HepG2 (cell line): ENCODE measurements at regions not wholly inside any gene's neighbourhood (a gene's known extent, or its start where the extent isn't known, plus 50 kb on each side); places are given as distances from the start of the nearest gene placed in this dataset.

Experiments
- ATAC-seq: fragments of 200-7000 bp; cut with Tn5 transposase; 3 replicates; pipeline ENCODE4 v1.9.1; 2020; ENCODE audit warnings: mild to moderate bottlenecking, moderate library complexity
- BruUV-seq: library from RNA; stranded (reverse); fragments of 400-500 nt; replicated peaks from 2 replicates; lab custom pipeline; 2021; lab: Mats Ljungman, UMichigan
- CTCF ChIA-PET: fragments of 300-600 bp; formaldehyde crosslinking; extraction: SDS; loops from one replicate; lab custom pipeline; 2021; ENCODE audit warnings: low total read pairs, inconsistent platforms, low intra/inter-chr PET ratio; lab: Yijun Ruan, JAX
- POLR2A ChIA-PET: fragments of 350-600 bp; sonication (Branson Sonifier 250); formaldehyde crosslinking; loops from one replicate; lab custom pipeline; 2020; ENCODE audit warnings: antibody characterized with exemption, inconsistent platforms; lab: Yijun Ruan, JAX
- DNase-seq: peaks from one replicate; pipeline ENCODE4 v3.0.0-alpha.2; 2015; ENCODE audit warnings: low spot score
- FAIRE-seq: peaks from 3 replicates; lab custom pipeline; 2011; peaks lifted over from hg19 to GRCh38; lab: Jason Lieb, UNC
- H2AFZ ChIP-seq: one replicate; pipeline ENCODE4 v1.6.1; 2011; ENCODE audit warnings: low read length, inconsistent platforms
- H3K27ac ChIP-seq: fragments of 300-600 bp; 3 replicates; pipeline ENCODE4 v1.8.0; 2011; ENCODE audit warnings: mixed run types, mild to moderate bottlenecking, mixed read lengths, low read length, inconsistent platforms; ENCODE audit not compliant: insufficient read depth; ENCODE audit errors: extremely low read length
- H3K27me3 ChIP-seq, 2 experiments: fragments of 200-600 bp in 1 of 2; 2 replicates in 1 of 2; 3 replicates in 1 of 2; pipeline versions ENCODE4 v1.6.0 to v1.8.0; 2011; ENCODE audit warnings: low read length in 2 of 2, mild to moderate bottlenecking in 2 of 2, moderate library complexity in 2 of 2, inconsistent platforms in 1 of 2; ENCODE audit not compliant: insufficient read depth in 2 of 2, control insufficient read depth in 1 of 2
- H3K36me3 ChIP-seq, 2 experiments: fragments of 200-600 bp in 1 of 2; replicated peaks in 1 of 2; 2 replicates in 1 of 2; 3 replicates in 1 of 2; pipeline versions ENCODE4 v1.5.1 to v1.8.0; 2011; ENCODE audit warnings: low read length in 2 of 2, inconsistent platforms in 1 of 2; ENCODE audit not compliant: insufficient read depth in 2 of 2, control insufficient read depth in 1 of 2
- H3K4me1 ChIP-seq: 2 replicates; pipeline ENCODE4 v1.5.1; 2012; ENCODE audit warnings: low read length, inconsistent platforms; ENCODE audit not compliant: insufficient read depth
- H3K4me2 ChIP-seq: 2 replicates; pipeline ENCODE4 v1.6.0; 2011; ENCODE audit warnings: low read depth, low read length, inconsistent platforms
- H3K4me3 ChIP-seq, 3 experiments: fragments of 200-600 bp in 1 of 3; sonication (generic), shearing (Covaris generic) in 1 of 3; replicated peaks in 1 of 3; 2 replicates each; pipeline ENCODE4 v1.5.1; 2011 to 2016; ENCODE audit warnings: low read length in 3 of 3, inconsistent platforms in 2 of 3, low read depth in 2 of 3, mild to moderate bottlenecking in 2 of 3, control low read depth in 1 of 3, mixed read lengths in 1 of 3; ENCODE audit not compliant: insufficient read depth in 1 of 3
- H3K79me2 ChIP-seq: one replicate; pipeline ENCODE4 v1.6.1; 2011; ENCODE audit warnings: low read length, inconsistent platforms; ENCODE audit not compliant: insufficient read depth
- H3K9ac ChIP-seq: 2 replicates; pipeline ENCODE4 v1.6.0; 2011; ENCODE audit warnings: mild to moderate bottlenecking, low read depth, low read length, inconsistent platforms; ENCODE audit not compliant: insufficient read depth
- H3K9me3 ChIP-seq: 2 replicates; pipeline ENCODE4 v1.5.1; 2012; ENCODE audit warnings: mild to moderate bottlenecking, low read length
- H4K20me1 ChIP-seq: 2 replicates; pipeline ENCODE4 v1.6.0; 2011; ENCODE audit warnings: inconsistent platforms, mild to moderate bottlenecking, low read length, moderate library complexity; ENCODE audit not compliant: insufficient read depth
- ATF3 ChIP-seq: sonication (generic); formaldehyde crosslinking; IDR thresholded peaks from 2 replicates; pipeline ENCODE4 v1.4.0; 2020; ENCODE audit warnings: missing genetic modification reagents
- CEBPG ChIP-seq: IDR thresholded peaks from 2 replicates; pipeline ENCODE4 v1.6.1; 2016
- FOXC1 ChIP-seq: sonication (generic); formaldehyde crosslinking; IDR thresholded peaks from 2 replicates; pipeline ENCODE4 v1.8.0; 2022; ENCODE audit warnings: mild to moderate bottlenecking, missing genetic modification reagents, borderline replicate concordance
- NFRKB ChIP-seq: fragments of 450-650 bp; IDR thresholded peaks from 2 replicates; pipeline ENCODE4 v1.6.1; 2017
- NR0B2 ChIP-seq: sonication (generic); formaldehyde crosslinking; IDR thresholded peaks from 2 replicates; pipeline ENCODE4 v1.4.0; 2020; ENCODE audit warnings: mild to moderate bottlenecking, missing genetic modification reagents
- ZFP37 ChIP-seq: sonication (generic); formaldehyde crosslinking; IDR thresholded peaks from 2 replicates; pipeline ENCODE4 v1.4.0; 2020; ENCODE audit warnings: missing genetic modification reagents, borderline replicate concordance
- WGBS: methylation state at CpG from one replicate; pipeline ENCODE4 v1.1.6; 2017; ENCODE audit warnings: low lambda C conversion rate; 5-methylcytosine and 5-hydroxymethylcytosine counted together
- in situ Hi-C: cut with HindIII; loops from 2 replicates; pipeline ENCODE4 v1.10.0; 2017; ENCODE audit warnings: low pct_unique_long_range_greater_than_20kb; ENCODE audit not compliant: extremely low pct_ligation_motif_present
- intact Hi-C: fragments of 100-400 bp; cut with micrococcal nuclease; formaldehyde crosslinking; loops from one replicate; pipeline ENCODE4 v1.10.0; 2022; ENCODE audit not compliant: unreplicated experiment
- TF ChIP-seq, protein P1 (sequence below): sonication (generic); formaldehyde crosslinking; IDR thresholded peaks from 2 replicates; pipeline ENCODE4 v1.5.1; 2020; ENCODE audit warnings: mild to moderate bottlenecking, missing genetic modification reagents, borderline replicate concordance
- TF ChIP-seq, protein P2 (sequence below): sonication (generic); formaldehyde crosslinking; IDR thresholded peaks from 2 replicates; pipeline ENCODE4 v1.4.0; 2020; ENCODE audit warnings: missing genetic modification reagents
- TF ChIP-seq, protein P3 (sequence below): sonication (generic); formaldehyde crosslinking; IDR thresholded peaks from 2 replicates; pipeline ENCODE4 v1.4.0; 2020; ENCODE audit warnings: missing genetic modification reagents

- TF ChIP-seq NR0B2 (CRISPR knock-in tag) (no peak), FOXC1 (CRISPR knock-in tag) (no peak), NFRKB (no peak), ZFP37 (CRISPR knock-in tag) (no peak)
- TF ChIP-seq, protein P1, sequence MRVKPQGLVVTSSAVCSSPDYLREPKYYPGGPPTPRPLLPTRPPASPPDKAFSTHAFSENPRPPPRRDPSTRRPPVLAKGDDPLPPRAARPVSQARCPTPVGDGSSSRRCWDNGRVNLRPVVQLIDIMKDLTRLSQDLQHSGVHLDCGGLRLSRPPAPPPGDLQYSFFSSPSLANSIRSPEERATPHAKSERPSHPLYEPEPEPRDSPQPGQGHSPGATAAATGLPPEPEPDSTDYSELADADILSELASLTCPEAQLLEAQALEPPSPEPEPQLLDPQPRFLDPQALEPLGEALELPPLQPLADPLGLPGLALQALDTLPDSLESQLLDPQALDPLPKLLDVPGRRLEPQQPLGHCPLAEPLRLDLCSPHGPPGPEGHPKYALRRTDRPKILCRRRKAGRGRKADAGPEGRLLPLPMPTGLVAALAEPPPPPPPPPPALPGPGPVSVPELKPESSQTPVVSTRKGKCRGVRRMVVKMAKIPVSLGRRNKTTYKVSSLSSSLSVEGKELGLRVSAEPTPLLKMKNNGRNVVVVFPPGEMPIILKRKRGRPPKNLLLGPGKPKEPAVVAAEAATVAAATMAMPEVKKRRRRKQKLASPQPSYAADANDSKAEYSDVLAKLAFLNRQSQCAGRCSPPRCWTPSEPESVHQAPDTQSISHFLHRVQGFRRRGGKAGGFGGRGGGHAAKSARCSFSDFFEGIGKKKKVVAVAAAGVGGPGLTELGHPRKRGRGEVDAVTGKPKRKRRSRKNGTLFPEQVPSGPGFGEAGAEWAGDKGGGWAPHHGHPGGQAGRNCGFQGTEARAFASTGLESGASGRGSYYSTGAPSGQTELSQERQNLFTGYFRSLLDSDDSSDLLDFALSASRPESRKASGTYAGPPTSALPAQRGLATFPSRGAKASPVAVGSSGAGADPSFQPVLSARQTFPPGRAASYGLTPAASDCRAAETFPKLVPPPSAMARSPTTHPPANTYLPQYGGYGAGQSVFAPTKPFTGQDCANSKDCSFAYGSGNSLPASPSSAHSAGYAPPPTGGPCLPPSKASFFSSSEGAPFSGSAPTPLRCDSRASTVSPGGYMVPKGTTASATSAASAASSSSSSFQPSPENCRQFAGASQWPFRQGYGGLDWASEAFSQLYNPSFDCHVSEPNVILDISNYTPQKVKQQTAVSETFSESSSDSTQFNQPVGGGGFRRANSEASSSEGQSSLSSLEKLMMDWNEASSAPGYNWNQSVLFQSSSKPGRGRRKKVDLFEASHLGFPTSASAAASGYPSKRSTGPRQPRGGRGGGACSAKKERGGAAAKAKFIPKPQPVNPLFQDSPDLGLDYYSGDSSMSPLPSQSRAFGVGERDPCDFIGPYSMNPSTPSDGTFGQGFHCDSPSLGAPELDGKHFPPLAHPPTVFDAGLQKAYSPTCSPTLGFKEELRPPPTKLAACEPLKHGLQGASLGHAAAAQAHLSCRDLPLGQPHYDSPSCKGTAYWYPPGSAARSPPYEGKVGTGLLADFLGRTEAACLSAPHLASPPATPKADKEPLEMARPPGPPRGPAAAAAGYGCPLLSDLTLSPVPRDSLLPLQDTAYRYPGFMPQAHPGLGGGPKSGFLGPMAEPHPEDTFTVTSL (CRISPR knock-in tag): no peak
Measured at GRCh38 chr12:127455347-127456265, 811.4 kb upstream of the TMEM132C start (continued).

- peaks cover 3% of the 10 kb centered on the region; the same call in 1 of the 2 replicates for H3K9me3 ChIP-seq
- no peak overlapping the region for H3K27ac ChIP-seq
- intact Hi-C loops: no loop called here
- DNase-seq: no peak
- H3K9ac ChIP-seq: no peak overlapping the region
- no peaks in the 10 kb centered on the region for H3K4me1 ChIP-seq
- no peak for ATAC-seq
- in situ Hi-C loops: no loop called here
- CTCF ChIA-PET: no interaction called here
- POLR2A ChIA-PET: no interaction called here
- H3K27me3 ChIP-seq: 0 out of 5 replicates have a peak, but pooled peaks cover 0 to 2% of the 10 kb centered on the region in 2 experiments
- no peaks in the 10 kb centered on the region for H4K20me1 ChIP-seq
- no peaks in the 10 kb centered on the region for H3K79me2 ChIP-seq
- H2AFZ ChIP-seq: no peak overlapping the region
- H3K36me3 ChIP-seq: no peaks in the 10 kb centered on the region
- FAIRE-seq: no peak
- WGBS: 11% methylated on average over 5 of the region's 5 CpGs
- no peak overlapping the region for H3K4me3 ChIP-seq
- H3K4me2 ChIP-seq: no peak overlapping the region
- BruUV-seq: no TSS peak
- TF ChIP-seq, protein P2, sequence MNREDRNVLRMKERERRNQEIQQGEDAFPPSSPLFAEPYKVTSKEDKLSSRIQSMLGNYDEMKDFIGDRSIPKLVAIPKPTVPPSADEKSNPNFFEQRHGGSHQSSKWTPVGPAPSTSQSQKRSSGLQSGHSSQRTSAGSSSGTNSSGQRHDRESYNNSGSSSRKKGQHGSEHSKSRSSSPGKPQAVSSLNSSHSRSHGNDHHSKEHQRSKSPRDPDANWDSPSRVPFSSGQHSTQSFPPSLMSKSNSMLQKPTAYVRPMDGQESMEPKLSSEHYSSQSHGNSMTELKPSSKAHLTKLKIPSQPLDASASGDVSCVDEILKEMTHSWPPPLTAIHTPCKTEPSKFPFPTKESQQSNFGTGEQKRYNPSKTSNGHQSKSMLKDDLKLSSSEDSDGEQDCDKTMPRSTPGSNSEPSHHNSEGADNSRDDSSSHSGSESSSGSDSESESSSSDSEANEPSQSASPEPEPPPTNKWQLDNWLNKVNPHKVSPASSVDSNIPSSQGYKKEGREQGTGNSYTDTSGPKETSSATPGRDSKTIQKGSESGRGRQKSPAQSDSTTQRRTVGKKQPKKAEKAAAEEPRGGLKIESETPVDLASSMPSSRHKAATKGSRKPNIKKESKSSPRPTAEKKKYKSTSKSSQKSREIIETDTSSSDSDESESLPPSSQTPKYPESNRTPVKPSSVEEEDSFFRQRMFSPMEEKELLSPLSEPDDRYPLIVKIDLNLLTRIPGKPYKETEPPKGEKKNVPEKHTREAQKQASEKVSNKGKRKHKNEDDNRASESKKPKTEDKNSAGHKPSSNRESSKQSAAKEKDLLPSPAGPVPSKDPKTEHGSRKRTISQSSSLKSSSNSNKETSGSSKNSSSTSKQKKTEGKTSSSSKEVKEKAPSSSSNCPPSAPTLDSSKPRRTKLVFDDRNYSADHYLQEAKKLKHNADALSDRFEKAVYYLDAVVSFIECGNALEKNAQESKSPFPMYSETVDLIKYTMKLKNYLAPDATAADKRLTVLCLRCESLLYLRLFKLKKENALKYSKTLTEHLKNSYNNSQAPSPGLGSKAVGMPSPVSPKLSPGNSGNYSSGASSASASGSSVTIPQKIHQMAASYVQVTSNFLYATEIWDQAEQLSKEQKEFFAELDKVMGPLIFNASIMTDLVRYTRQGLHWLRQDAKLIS (CRISPR knock-in tag): no peak
- no peak for TF ChIP-seq CEBPG (CRISPR knock-in tag)
- no peak for TF ChIP-seq ATF3 (CRISPR knock-in tag)
- TF ChIP-seq, protein P3, sequence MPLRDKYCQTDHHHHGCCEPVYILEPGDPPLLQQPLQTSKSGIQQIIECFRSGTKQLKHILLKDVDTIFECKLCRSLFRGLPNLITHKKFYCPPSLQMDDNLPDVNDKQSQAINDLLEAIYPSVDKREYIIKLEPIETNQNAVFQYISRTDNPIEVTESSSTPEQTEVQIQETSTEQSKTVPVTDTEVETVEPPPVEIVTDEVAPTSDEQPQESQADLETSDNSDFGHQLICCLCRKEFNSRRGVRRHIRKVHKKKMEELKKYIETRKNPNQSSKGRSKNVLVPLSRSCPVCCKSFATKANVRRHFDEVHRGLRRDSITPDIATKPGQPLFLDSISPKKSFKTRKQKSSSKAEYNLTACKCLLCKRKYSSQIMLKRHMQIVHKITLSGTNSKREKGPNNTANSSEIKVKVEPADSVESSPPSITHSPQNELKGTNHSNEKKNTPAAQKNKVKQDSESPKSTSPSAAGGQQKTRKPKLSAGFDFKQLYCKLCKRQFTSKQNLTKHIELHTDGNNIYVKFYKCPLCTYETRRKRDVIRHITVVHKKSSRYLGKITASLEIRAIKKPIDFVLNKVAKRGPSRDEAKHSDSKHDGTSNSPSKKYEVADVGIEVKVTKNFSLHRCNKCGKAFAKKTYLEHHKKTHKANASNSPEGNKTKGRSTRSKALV (CRISPR knock-in tag): no peak
Measured at GRCh38 chr12:127457726-127458125, 809.2 kb upstream of the TMEM132C start.
